K562 (cell line): ENCODE measurements at regions not wholly inside any gene's neighbourhood (a gene's known extent, or its start where the extent isn't known, plus 50 kb on each side); places are given as distances from the start of the nearest gene placed in this dataset.

Experiments used
- ATAC-seq: fragments of 200-7000 bp; cut with Tn5 transposase; 3 replicates; pipeline ENCODE4 v1.9.1; 2020; ENCODE audit warnings: moderate library complexity
- BruUV-seq: library from RNA; stranded (reverse); fragments of 400-500 nt; replicated peaks from 2 replicates; lab custom pipeline; 2021; lab: Mats Ljungman, UMichigan
- CTCF ChIA-PET: fragments of 300-600 bp; formaldehyde crosslinking; extraction: SDS; loops from one replicate; lab custom pipeline; 2021; ENCODE audit warnings: low intra/inter-chr PET ratio; lab: Yijun Ruan, JAX
- POLR2A ChIA-PET: fragments of 300-600, 350-650 bp; sonication (Branson Sonifier 250); formaldehyde crosslinking; extraction: SDS; loops from one replicate; lab custom pipeline; 2021; ENCODE audit warnings: antibody characterized with exemption, inconsistent platforms; lab: Yijun Ruan, JAX
- DNase-seq, 4 experiments: peaks; one replicate each; pipeline versions ENCODE4 v3.0.0 to v3.0.0-alpha.2; 2011 to 2018; ENCODE audit warnings: low spot score in 3 of 4, mixed read lengths in 3 of 4; ENCODE audit errors: extremely low read depth in 1 of 4
- FAIRE-seq: peaks from 2 replicates; lab custom pipeline; 2011; peaks lifted over from hg19 to GRCh38; lab: Jason Lieb, UNC
- H2AFZ ChIP-seq: 2 replicates; pipeline ENCODE4 v1.6.0; 2011; ENCODE audit warnings: low read depth, low read length, control low read depth, inconsistent platforms
- H3K27ac ChIP-seq: fragments of 200-600 bp; 3 replicates; pipeline ENCODE4 v1.8.0; 2011; ENCODE audit warnings: low read depth, mild to moderate bottlenecking, control low read depth, inconsistent platforms, low read length, moderate library complexity, mixed read lengths; ENCODE audit errors: extremely low read depth
- H3K27me3 ChIP-seq, 2 experiments: fragments of 300-600 bp in 1 of 2; 2 replicates in 1 of 2; 3 replicates in 1 of 2; pipeline versions ENCODE4 v1.6.0 to v1.8.0; 2011; ENCODE audit warnings: inconsistent platforms in 2 of 2, low read length in 2 of 2, mild to moderate bottlenecking in 1 of 2, mixed read lengths in 1 of 2, moderate library complexity in 1 of 2; ENCODE audit not compliant: control insufficient read depth in 2 of 2, insufficient read depth in 2 of 2
- H3K36me3 ChIP-seq: fragments of 300-600 bp; 3 replicates; pipeline ENCODE4 v1.8.0; 2011; ENCODE audit warnings: mild to moderate bottlenecking, low read length, inconsistent platforms; ENCODE audit not compliant: control insufficient read depth, insufficient read depth
- H3K4me1 ChIP-seq, 2 experiments: fragments of 200-600 bp in 1 of 2; replicated peaks in 1 of 2; 2 replicates in 1 of 2; 3 replicates in 1 of 2; pipeline versions ENCODE4 v1.5.1 to v1.8.0; 2011; ENCODE audit warnings: inconsistent platforms in 2 of 2, low read length in 2 of 2, mild to moderate bottlenecking in 1 of 2, mixed read lengths in 1 of 2, moderate library complexity in 1 of 2; ENCODE audit not compliant: control insufficient read depth in 2 of 2, insufficient read depth in 2 of 2
- H3K4me2 ChIP-seq: 2 replicates; pipeline ENCODE4 v1.6.1; 2011; ENCODE audit warnings: low read length, control low read depth, inconsistent platforms, mixed read lengths; ENCODE audit not compliant: insufficient read depth
- H3K4me3 ChIP-seq: fragments of 200-600 bp; sonication (generic), shearing (Covaris generic); 2 replicates; pipeline ENCODE4 v1.5.1; 2016; ENCODE audit warnings: control low read depth, inconsistent platforms
- H3K79me2 ChIP-seq: fragments of 200-600 bp; 3 replicates; pipeline ENCODE4 v1.8.0; 2011; ENCODE audit warnings: low read length, inconsistent platforms; ENCODE audit not compliant: control insufficient read depth, insufficient read depth
- H3K9ac ChIP-seq, 2 experiments: 2 replicates each; pipeline versions ENCODE4 v1.6.0 to v1.6.1; 2011; ENCODE audit warnings: low read depth in 2 of 2, low read length in 2 of 2, control low read depth in 1 of 2, inconsistent platforms in 1 of 2, mild to moderate bottlenecking in 1 of 2, mixed read lengths in 1 of 2; ENCODE audit not compliant: insufficient read depth in 1 of 2
- H3K9me1 ChIP-seq: one replicate; pipeline ENCODE4 v1.6.0; 2011; ENCODE audit warnings: inconsistent platforms, mild to moderate bottlenecking, low read length, moderate library complexity; ENCODE audit not compliant: control insufficient read depth, insufficient read depth
- H3K9me3 ChIP-seq: replicated peaks from 2 replicates; pipeline ENCODE4 v1.5.1; 2011; ENCODE audit warnings: low read depth, low read length, inconsistent platforms; ENCODE audit not compliant: control insufficient read depth, insufficient read depth
- H4K20me1 ChIP-seq: replicated peaks from 2 replicates; pipeline ENCODE4 v1.6.1; 2011; ENCODE audit warnings: low read length, inconsistent platforms, mixed read lengths; ENCODE audit not compliant: control insufficient read depth, insufficient read depth
- CBFA2T3 ChIP-seq: fragments of 450-650 bp; IDR thresholded peaks from 2 replicates; pipeline ENCODE4 v1.6.1; 2017
- CEBPB ChIP-seq: fragments of 450-650 bp; IDR thresholded peaks from 2 replicates; pipeline ENCODE4 v1.6.1; 2016; ENCODE audit warnings: missing genetic modification characterization, missing compliant biosample characterization
- FOXK1 ChIP-seq: sonication (generic); formaldehyde crosslinking; IDR thresholded peaks from 2 replicates; pipeline ENCODE4 v1.8.0; 2022; ENCODE audit warnings: missing genetic modification reagents, mild to moderate bottlenecking, borderline replicate concordance
- HDAC8 ChIP-seq: fragments of 450-650 bp; IDR thresholded peaks from 2 replicates; pipeline ENCODE4 v1.6.1; 2016; ENCODE audit warnings: mild to moderate bottlenecking, missing genetic modification characterization, moderate library complexity, missing compliant biosample characterization
- MCM3 ChIP-seq: fragments of 450-650 bp; IDR thresholded peaks from 2 replicates; pipeline ENCODE4 v1.6.1; 2016
- MCM5 ChIP-seq: fragments of 450-650 bp; IDR thresholded peaks from 2 replicates; pipeline ENCODE4 v1.6.1; 2016; ENCODE audit warnings: low read depth
- POLR2A ChIP-seq: fragments of 450-650 bp; conservative IDR thresholded peaks from 2 replicates; pipeline ENCODE4 v1.6.1; 2016
- POLR3G ChIP-seq: IDR thresholded peaks from 2 replicates; pipeline ENCODE4 v1.6.1; 2011; ENCODE audit not compliant: insufficient read length, insufficient replicate concordance; ENCODE audit errors: extremely low read depth
- PPARD ChIP-seq: fragments of 250-450 bp; sonication (Bioruptor Pico); IDR thresholded peaks from 2 replicates; pipeline ENCODE4 v1.8.0; 2022; ENCODE audit warnings: inconsistent platforms, mild to moderate bottlenecking, moderate library complexity
- RFX1 ChIP-seq: fragments of 450-650 bp; IDR thresholded peaks from 2 replicates; pipeline ENCODE4 v1.6.1; 2016; ENCODE audit warnings: mild to moderate bottlenecking, moderate library complexity
- SLC30A9 ChIP-seq: fragments of 250-450 bp; sonication (Bioruptor Pico); IDR thresholded peaks from 2 replicates; pipeline ENCODE4 v1.8.0; 2022; ENCODE audit warnings: mild to moderate bottlenecking, moderate library complexity
- STAT5B ChIP-seq: fragments of 250-450 bp; sonication (Bioruptor Pico); IDR thresholded peaks from 2 replicates; pipeline ENCODE4 v1.8.0; 2021; ENCODE audit warnings: mild to moderate bottlenecking, inconsistent platforms
- YBX1 ChIP-seq: fragments of 450-650 bp; IDR thresholded peaks from 2 replicates; pipeline ENCODE4 v1.7.1; 2016; ENCODE audit warnings: mild to moderate bottlenecking
- WGBS: fragments of 100-300 bp; shearing (Covaris generic); methylation state at CpG from one replicate; pipeline ENCODE4 v1.1.6; 2016; ENCODE audit warnings: low coverage, mixed read lengths; ENCODE audit not compliant: insufficient coverage; ENCODE audit errors: missing lambda C conversion rate; 5-methylcytosine and 5-hydroxymethylcytosine counted together
- in situ Hi-C: fragments of 300-500 bp; cut with MboI; formaldehyde crosslinking; loops from 4 replicates; pipeline ENCODE4 v1.15.0; 2018; ENCODE audit warnings: inconsistent platforms, mixed read lengths
- intact Hi-C: fragments of 100-400 bp; cut with micrococcal nuclease; formaldehyde crosslinking; loops from 2 replicates; pipeline ENCODE4 v1.14.2; 2022
- TF ChIP-seq, protein P1 (sequence below): conservative IDR thresholded peaks from 2 replicates; pipeline ENCODE4 v1.6.1; 2011; ENCODE audit warnings: low read depth, mild to moderate bottlenecking, low read length; ENCODE audit not compliant: control insufficient read depth
- TF ChIP-seq, protein P2 (sequence below), 2 experiments: IDR thresholded peaks; 2 replicates each; pipeline ENCODE4 v1.6.1; 2012; ENCODE audit warnings: improper control_type of control experiment in 2 of 2, low read depth in 2 of 2, low read length in 2 of 2, borderline replicate concordance in 1 of 2
- TF ChIP-seq, protein P3 (sequence below): fragments of 250-450 bp; sonication (Bioruptor Pico); IDR thresholded peaks from 2 replicates; pipeline ENCODE4 v1.8.0; 2022; ENCODE audit warnings: moderate library complexity, mild to moderate bottlenecking, inconsistent platforms
- TF ChIP-seq, protein P4 (sequence below): fragments of 450-650 bp; IDR thresholded peaks from 2 replicates; pipeline ENCODE4 v1.6.1; 2016; ENCODE audit warnings: borderline replicate concordance

- no TSS peak for BruUV-seq
- FAIRE-seq (no peak), ATAC-seq (no peak), DNase-seq (no peak)
- H3K27me3 ChIP-seq = no peaks in the 10 kb centered on the region
- no peaks in the 10 kb centered on the region for H3K9me1 ChIP-seq
- ChIA-PET CTCF (no interaction called here), POLR2A (interaction anchor here (0.8 to 0.9 kb wide), 2 partner anchors 10 to 18 kb away, joined by 3 to 4 read pairs; no protein-coding TSS in a partner anchor)
- TF ChIP-seq PPARD (CRISPR knock-in tag) = no peak
- TF ChIP-seq FOXK1 = no peak
- TF ChIP-seq MCM3 = no peak
- TF ChIP-seq HDAC8 (tag) = no peak
- TF ChIP-seq YBX1 = no peak
- TF ChIP-seq POLR3G = no peak
- no peak for TF ChIP-seq MCM5
- TF ChIP-seq, protein P1, sequence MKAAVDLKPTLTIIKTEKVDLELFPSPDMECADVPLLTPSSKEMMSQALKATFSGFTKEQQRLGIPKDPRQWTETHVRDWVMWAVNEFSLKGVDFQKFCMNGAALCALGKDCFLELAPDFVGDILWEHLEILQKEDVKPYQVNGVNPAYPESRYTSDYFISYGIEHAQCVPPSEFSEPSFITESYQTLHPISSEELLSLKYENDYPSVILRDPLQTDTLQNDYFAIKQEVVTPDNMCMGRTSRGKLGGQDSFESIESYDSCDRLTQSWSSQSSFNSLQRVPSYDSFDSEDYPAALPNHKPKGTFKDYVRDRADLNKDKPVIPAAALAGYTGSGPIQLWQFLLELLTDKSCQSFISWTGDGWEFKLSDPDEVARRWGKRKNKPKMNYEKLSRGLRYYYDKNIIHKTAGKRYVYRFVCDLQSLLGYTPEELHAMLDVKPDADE = no peak
- TF ChIP-seq CEBPB (tag) = no peak
- no peak for TF ChIP-seq CBFA2T3
- TF ChIP-seq, protein P2, sequence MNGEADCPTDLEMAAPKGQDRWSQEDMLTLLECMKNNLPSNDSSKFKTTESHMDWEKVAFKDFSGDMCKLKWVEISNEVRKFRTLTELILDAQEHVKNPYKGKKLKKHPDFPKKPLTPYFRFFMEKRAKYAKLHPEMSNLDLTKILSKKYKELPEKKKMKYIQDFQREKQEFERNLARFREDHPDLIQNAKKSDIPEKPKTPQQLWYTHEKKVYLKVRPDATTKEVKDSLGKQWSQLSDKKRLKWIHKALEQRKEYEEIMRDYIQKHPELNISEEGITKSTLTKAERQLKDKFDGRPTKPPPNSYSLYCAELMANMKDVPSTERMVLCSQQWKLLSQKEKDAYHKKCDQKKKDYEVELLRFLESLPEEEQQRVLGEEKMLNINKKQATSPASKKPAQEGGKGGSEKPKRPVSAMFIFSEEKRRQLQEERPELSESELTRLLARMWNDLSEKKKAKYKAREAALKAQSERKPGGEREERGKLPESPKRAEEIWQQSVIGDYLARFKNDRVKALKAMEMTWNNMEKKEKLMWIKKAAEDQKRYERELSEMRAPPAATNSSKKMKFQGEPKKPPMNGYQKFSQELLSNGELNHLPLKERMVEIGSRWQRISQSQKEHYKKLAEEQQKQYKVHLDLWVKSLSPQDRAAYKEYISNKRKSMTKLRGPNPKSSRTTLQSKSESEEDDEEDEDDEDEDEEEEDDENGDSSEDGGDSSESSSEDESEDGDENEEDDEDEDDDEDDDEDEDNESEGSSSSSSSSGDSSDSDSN (IDR thresholded peaks at IDR 0.05; ENCODE audit: borderline replicate concordance in 1 of 2, low read depth in 2 of 2, low read length in 2 of 2) = no peak
- TF ChIP-seq, protein P3, sequence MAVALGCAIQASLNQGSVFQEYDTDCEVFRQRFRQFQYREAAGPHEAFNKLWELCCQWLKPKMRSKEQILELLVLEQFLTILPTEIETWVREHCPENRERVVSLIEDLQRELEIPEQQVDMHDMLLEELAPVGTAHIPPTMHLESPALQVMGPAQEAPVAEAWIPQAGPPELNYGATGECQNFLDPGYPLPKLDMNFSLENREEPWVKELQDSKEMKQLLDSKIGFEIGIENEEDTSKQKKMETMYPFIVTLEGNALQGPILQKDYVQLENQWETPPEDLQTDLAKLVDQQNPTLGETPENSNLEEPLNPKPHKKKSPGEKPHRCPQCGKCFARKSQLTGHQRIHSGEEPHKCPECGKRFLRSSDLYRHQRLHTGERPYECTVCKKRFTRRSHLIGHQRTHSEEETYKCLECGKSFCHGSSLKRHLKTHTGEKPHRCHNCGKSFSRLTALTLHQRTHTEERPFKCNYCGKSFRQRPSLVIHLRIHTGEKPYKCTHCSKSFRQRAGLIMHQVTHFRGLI (CRISPR knock-in tag) = no peak
- TF ChIP-seq, protein P4, sequence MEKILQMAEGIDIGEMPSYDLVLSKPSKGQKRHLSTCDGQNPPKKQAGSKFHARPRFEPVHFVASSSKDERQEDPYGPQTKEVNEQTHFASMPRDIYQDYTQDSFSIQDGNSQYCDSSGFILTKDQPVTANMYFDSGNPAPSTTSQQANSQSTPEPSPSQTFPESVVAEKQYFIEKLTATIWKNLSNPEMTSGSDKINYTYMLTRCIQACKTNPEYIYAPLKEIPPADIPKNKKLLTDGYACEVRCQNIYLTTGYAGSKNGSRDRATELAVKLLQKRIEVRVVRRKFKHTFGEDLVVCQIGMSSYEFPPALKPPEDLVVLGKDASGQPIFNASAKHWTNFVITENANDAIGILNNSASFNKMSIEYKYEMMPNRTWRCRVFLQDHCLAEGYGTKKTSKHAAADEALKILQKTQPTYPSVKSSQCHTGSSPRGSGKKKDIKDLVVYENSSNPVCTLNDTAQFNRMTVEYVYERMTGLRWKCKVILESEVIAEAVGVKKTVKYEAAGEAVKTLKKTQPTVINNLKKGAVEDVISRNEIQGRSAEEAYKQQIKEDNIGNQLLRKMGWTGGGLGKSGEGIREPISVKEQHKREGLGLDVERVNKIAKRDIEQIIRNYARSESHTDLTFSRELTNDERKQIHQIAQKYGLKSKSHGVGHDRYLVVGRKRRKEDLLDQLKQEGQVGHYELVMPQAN = no peak
- no peak for TF ChIP-seq RFX1
- TF ChIP-seq SLC30A9 = no peak
- TF ChIP-seq POLR2A = no peak
- no peak for TF ChIP-seq STAT5B
- no peaks in the 10 kb centered on the region for H3K36me3 ChIP-seq
- H2AFZ ChIP-seq = no peak overlapping the region
- intact Hi-C loops (no loop called here), in situ Hi-C loops (no loop called here)
- no peak overlapping the region for H3K9ac ChIP-seq
- no peaks in the 10 kb centered on the region for H3K4me1 ChIP-seq
- WGBS = 0% methylated on average over 3 of the region's 3 CpGs
- H3K79me2 ChIP-seq = no peaks in the 10 kb centered on the region
- H3K4me3 ChIP-seq = no peak overlapping the region
- H4K20me1 ChIP-seq = no peaks in the 10 kb centered on the region
- H3K4me2 ChIP-seq = no peak overlapping the region
- no peaks in the 10 kb centered on the region for H3K9me3 ChIP-seq
- H3K27ac ChIP-seq = no peak overlapping the region
Measured at GRCh38 chr12:125399489-125399888, 334.3 kb downstream of the AACS start.
